Mesenchymal stem cell (in vitro differentiated cells and primary cell): ENCODE measurements at regions not wholly inside any gene's neighbourhood (a gene's known extent, or its start where the extent isn't known, plus 50 kb on each side); places are given as distances from the start of the nearest gene placed in this dataset.

Source experiments
- DNase-seq: peaks from one replicate; pipeline ENCODE4 v3.0.0-alpha.2; 2013
- H2AFZ ChIP-seq: one replicate; pipeline ENCODE4 v1.6.1; 2013; ENCODE audit warnings: low read depth, mild to moderate bottlenecking, control low read depth, inconsistent platforms, low read length, moderate library complexity
- H2AK5ac ChIP-seq: 2 replicates; pipeline ENCODE4 v1.6.1; 2013; ENCODE audit warnings: low read length, moderate library complexity, mild to moderate bottlenecking, inconsistent platforms; ENCODE audit not compliant: severe bottlenecking
- H2BK120ac ChIP-seq: one replicate; pipeline ENCODE4 v1.6.1; 2013; ENCODE audit warnings: low read depth, mild to moderate bottlenecking, inconsistent platforms, low read length, moderate library complexity
- H2BK12ac ChIP-seq, 2 experiments: one replicate each; pipeline ENCODE4 v1.6.1; 2013; ENCODE audit warnings: inconsistent platforms in 2 of 2, low read length in 2 of 2, mild to moderate bottlenecking in 2 of 2, moderate library complexity in 2 of 2, control low read depth in 1 of 2
- H2BK15ac ChIP-seq: one replicate; pipeline ENCODE4 v1.6.1; 2013; ENCODE audit warnings: mild to moderate bottlenecking, low read depth, inconsistent platforms; ENCODE audit not compliant: poor library complexity, severe bottlenecking
- H2BK5ac ChIP-seq: 2 replicates; pipeline ENCODE4 v1.6.1; 2013; ENCODE audit warnings: low read depth, mild to moderate bottlenecking, low read length, control low read depth, inconsistent platforms; ENCODE audit not compliant: poor library complexity, severe bottlenecking
- H3K14ac ChIP-seq, 2 experiments: one replicate each; pipeline ENCODE4 v1.6.1; 2013; ENCODE audit warnings: inconsistent platforms in 2 of 2, low read length in 2 of 2, control low read depth in 1 of 2, mild to moderate bottlenecking in 1 of 2, moderate library complexity in 1 of 2
- H3K18ac ChIP-seq, 2 experiments: one replicate each; pipeline ENCODE4 v1.6.1; 2013; ENCODE audit warnings: inconsistent platforms in 2 of 2, low read length in 2 of 2, control low read depth in 1 of 2, low read depth in 1 of 2, mild to moderate bottlenecking in 1 of 2
- H3K23ac ChIP-seq, 2 experiments: one replicate each; pipeline ENCODE4 v1.6.1; 2013; ENCODE audit warnings: inconsistent platforms in 2 of 2, low read length in 2 of 2, mild to moderate bottlenecking in 2 of 2, moderate library complexity in 2 of 2, control low read depth in 1 of 2
- H3K27ac ChIP-seq: 2 replicates; pipeline ENCODE4 v1.5.1; 2013; ENCODE audit warnings: mild to moderate bottlenecking, moderate library complexity, low read length, control low read depth, inconsistent platforms; ENCODE audit not compliant: poor library complexity, severe bottlenecking
- H3K27me3 ChIP-seq, 2 experiments: 2 replicates each; pipeline versions ENCODE4 v1.6.1 to v1.7.0; 2013; ENCODE audit warnings: low read length in 2 of 2, mild to moderate bottlenecking in 2 of 2, moderate library complexity in 2 of 2, control low read depth in 1 of 2, inconsistent platforms in 1 of 2; ENCODE audit not compliant: control insufficient read depth in 1 of 2, insufficient read depth in 1 of 2
- H3K36me3 ChIP-seq, 2 experiments: 2 replicates each; pipeline versions ENCODE4 v1.6.1 to v1.7.0; 2013; ENCODE audit warnings: low read length in 2 of 2, control low read depth in 1 of 2, inconsistent platforms in 1 of 2, low read depth in 1 of 2, mild to moderate bottlenecking in 1 of 2; ENCODE audit not compliant: insufficient read depth in 2 of 2, control insufficient read depth in 1 of 2
- H3K4ac ChIP-seq, 2 experiments: one replicate each; pipeline ENCODE4 v1.6.1; 2013; ENCODE audit warnings: inconsistent platforms in 2 of 2, low read length in 2 of 2, mild to moderate bottlenecking in 2 of 2, moderate library complexity in 2 of 2, control low read depth in 1 of 2, low read depth in 1 of 2
- H3K4me1 ChIP-seq: 2 replicates; pipeline ENCODE4 v1.6.1; 2013; ENCODE audit warnings: low read depth, low read length, control low read depth; ENCODE audit not compliant: control insufficient read depth, insufficient read depth
- H3K4me2 ChIP-seq: 2 replicates; pipeline ENCODE4 v1.6.1; 2013; ENCODE audit warnings: low read length, mild to moderate bottlenecking, inconsistent platforms; ENCODE audit not compliant: poor library complexity, severe bottlenecking
- H3K4me3 ChIP-seq, 2 experiments: 2 replicates each; pipeline versions ENCODE4 v1.5.1 to v1.7.0; 2013; ENCODE audit warnings: low read length in 2 of 2, mild to moderate bottlenecking in 2 of 2, control low read depth in 1 of 2, low read depth in 1 of 2; ENCODE audit not compliant: insufficient read depth in 1 of 2
- H3K79me1 ChIP-seq: replicated peaks from 2 replicates; pipeline ENCODE4 v1.6.1; 2013; ENCODE audit warnings: mild to moderate bottlenecking, control low read depth, low read length, inconsistent platforms; ENCODE audit not compliant: poor library complexity, severe bottlenecking
- H3K9ac ChIP-seq: 2 replicates; pipeline ENCODE4 v1.7.0; 2013; ENCODE audit warnings: mild to moderate bottlenecking, low read length, moderate library complexity
- H3K9me3 ChIP-seq: 2 replicates; pipeline ENCODE4 v1.7.0; 2013; ENCODE audit warnings: mild to moderate bottlenecking, low read length; ENCODE audit not compliant: control insufficient read depth
- H4K8ac ChIP-seq: one replicate; pipeline ENCODE4 v1.6.1; 2013; ENCODE audit warnings: inconsistent platforms, mild to moderate bottlenecking, low read length, moderate library complexity
- H4K91ac ChIP-seq: one replicate; pipeline ENCODE4 v1.6.1; 2013; ENCODE audit warnings: mild to moderate bottlenecking, low read length, inconsistent platforms
- WGBS: methylation state at CpG from one replicate; pipeline ENCODE4 v1.1.7; 2013; ENCODE audit warnings: mixed read lengths; 5-methylcytosine and 5-hydroxymethylcytosine counted together

DNA sequence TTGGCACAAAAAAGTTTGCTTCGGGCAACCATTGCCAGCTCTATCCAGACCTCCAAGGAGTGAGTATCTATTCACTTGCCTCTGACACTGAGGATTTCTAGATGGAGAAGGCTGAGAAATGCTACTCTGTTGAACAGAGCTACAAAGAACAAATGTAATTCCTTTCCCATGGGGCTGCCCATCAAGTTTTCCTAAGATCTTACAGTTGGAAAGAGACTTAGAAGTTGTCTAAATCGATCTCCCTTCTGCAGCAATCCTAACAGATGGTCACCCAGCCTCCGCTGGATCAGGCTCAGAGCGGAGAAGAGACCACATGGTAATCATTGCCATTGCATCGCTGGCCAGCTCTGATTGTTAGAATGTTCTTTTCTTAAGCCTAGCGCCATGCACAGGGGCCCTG, 110.1 kb upstream of the BCL2L14 start:
- peaks cover 10% of the 10 kb centered on the region for H3K4me1 ChIP-seq

DNA sequence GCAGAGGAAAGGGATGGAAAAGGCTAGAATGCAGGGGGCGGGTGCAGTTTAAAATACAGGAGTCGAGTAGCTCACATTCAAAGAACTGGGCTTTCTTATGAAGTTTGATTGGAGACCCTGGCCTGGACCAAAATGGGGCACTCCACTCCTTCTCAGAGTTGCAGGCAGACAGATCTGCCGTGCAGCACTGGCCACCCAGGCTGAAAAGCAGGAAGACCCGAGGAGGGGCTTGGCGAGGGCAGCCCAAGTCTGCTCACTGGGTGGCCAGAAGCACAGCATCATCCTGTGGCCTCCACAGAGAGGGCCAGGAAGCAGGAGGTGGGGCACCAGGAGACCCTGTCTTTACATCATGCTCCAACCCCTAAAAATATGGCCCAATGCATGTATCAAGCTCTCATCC, 109.1 kb upstream of the BCL2L14 start:
- H3K79me1 ChIP-seq, result no peaks in the 10 kb centered on the region
- no peaks in the 10 kb centered on the region for H3K36me3 ChIP-seq
- H3K23ac ChIP-seq, result no peak overlapping the region
- no peak overlapping the region for H3K4me2 ChIP-seq
- no peaks in the 10 kb centered on the region for H3K9me3 ChIP-seq
- no peak overlapping the region for H3K4me3 ChIP-seq
- 88% methylated on average over 5 of the region's 5 CpGs for WGBS
- peaks cover 10% of the 10 kb centered on the region for H3K4me1 ChIP-seq
- H2BK15ac ChIP-seq, result no peak overlapping the region
- H2AK5ac ChIP-seq, result peak overlapping the region; percentile 20
- no peak overlapping the region for H3K27ac ChIP-seq
- H3K27me3 ChIP-seq, result no peaks in the 10 kb centered on the region
- H2BK12ac ChIP-seq, result no peak overlapping the region
- H2BK5ac ChIP-seq, result no peak overlapping the region
- H3K14ac ChIP-seq, result no peak overlapping the region
- DNase-seq, result no peak
- H2AFZ ChIP-seq, result no peak overlapping the region
- no peak overlapping the region for H3K9ac ChIP-seq
- H3K18ac ChIP-seq, result no peak overlapping the region
- H4K91ac ChIP-seq, result no peak overlapping the region
- H2BK120ac ChIP-seq, result no peak overlapping the region
- H3K4ac ChIP-seq, result no peak overlapping the region
- no peak overlapping the region for H4K8ac ChIP-seq

More for the DNA sequence above, 110.1 kb upstream of the BCL2L14 start:
- Histone ChIP-seq H2BK120ac (no peak overlapping the region), H3K36me3 (no peaks in the 10 kb centered on the region), H3K23ac (no peak overlapping the region), H3K4me3 (no peak overlapping the region), H2BK5ac (no peak overlapping the region), H3K14ac (no peak overlapping the region), H2AFZ (no peak overlapping the region), H3K27ac (no peak overlapping the region), H4K8ac (no peak overlapping the region), H4K91ac (no peak overlapping the region), H3K79me1 (no peaks in the 10 kb centered on the region), H3K4ac (no peak overlapping the region), H2BK15ac (no peak overlapping the region), H2BK12ac (no peak overlapping the region), H3K9ac (no peak overlapping the region), H3K27me3 (no peaks in the 10 kb centered on the region), H3K18ac (no peak overlapping the region), H3K9me3 (no peaks in the 10 kb centered on the region), H2AK5ac (no peak overlapping the region), H3K4me2 (no peak overlapping the region)
- WGBS, result 95% methylated on average over 6 of the region's 6 CpGs
- DNase-seq, result no peak

DNA sequence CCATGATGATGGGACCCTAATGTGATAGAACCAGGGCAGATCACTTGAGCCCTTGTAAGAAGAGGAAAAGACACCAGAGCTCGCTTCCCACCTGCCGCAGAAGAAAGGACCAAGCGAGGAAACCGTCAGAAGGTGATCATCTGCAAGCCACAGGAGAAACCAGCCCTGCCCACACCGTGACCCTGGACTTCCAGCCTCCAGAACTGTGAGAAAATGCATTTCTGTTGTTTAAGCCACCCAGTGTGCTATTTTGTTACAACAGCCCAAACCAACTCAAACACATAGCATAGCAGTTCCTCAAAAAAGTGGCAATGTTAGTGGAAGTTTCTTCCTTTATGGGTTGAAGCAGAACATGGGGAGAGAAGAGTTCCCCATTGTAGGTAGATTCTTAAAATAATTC, 107.9 kb upstream of the BCL2L14 start:
- H2BK15ac ChIP-seq, result no peak overlapping the region
- H2BK12ac ChIP-seq, result no peak overlapping the region
- no peak overlapping the region for H4K91ac ChIP-seq
- no peak overlapping the region for H4K8ac ChIP-seq
- no peak overlapping the region for H2BK5ac ChIP-seq
- H3K4me1 ChIP-seq, result peaks cover 10% of the 10 kb centered on the region
- H3K4me2 ChIP-seq, result no peak overlapping the region
- WGBS, result 85% methylated on average over 5 of the region's 5 CpGs
- H3K79me1 ChIP-seq, result no peaks in the 10 kb centered on the region
- H3K36me3 ChIP-seq, result no peaks in the 10 kb centered on the region
- no peak overlapping the region for H3K4ac ChIP-seq
- no peak overlapping the region for H3K23ac ChIP-seq
- no peak overlapping the region for H3K18ac ChIP-seq
- H2AFZ ChIP-seq, result no peak overlapping the region
- DNase-seq, result no peak
- no peak overlapping the region for H3K9ac ChIP-seq
- H2AK5ac ChIP-seq, result no peak overlapping the region
- no peaks in the 10 kb centered on the region for H3K27me3 ChIP-seq
- H2BK120ac ChIP-seq, result no peak overlapping the region
- H3K27ac ChIP-seq, result no peak overlapping the region
- no peak overlapping the region for H3K4me3 ChIP-seq
- no peak overlapping the region for H3K14ac ChIP-seq
- H3K9me3 ChIP-seq, result no peaks in the 10 kb centered on the region

DNA sequence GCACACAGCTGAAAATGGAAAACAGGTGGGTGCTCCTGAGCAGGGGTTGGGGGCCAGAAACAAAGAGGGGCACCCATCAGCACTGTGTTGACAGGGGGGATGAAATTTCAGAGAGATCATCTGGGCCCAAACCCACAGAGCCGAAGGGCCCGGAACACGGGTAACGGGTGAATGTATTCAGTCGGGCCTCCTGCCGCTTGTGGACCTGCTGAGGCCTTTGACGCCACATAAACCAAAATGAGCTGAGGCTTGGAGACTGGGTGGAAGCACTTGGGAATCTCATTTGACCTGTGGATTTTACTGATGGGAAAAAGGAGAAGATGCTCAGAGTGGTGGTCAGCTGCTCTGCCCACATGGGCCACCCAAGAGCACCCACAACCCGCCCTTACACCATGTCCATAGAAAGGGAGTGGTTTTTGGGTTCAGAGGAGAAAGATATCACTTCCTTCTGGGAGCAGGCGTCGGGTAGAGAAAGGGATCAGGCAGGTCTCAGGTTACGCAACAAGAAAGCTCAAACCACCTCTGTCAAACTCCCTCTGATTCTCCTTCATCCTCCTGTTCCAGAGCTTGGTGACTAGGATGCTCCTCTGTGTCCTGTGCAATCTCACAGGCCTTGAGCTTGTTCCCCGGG, 106.8 kb upstream of the BCL2L14 start:
- Histone ChIP-seq H3K9me3 (no peaks in the 10 kb centered on the region), H3K4ac (no peak overlapping the region), H4K91ac (no peak overlapping the region), H3K4me2 (no peak overlapping the region), H3K18ac (no peak overlapping the region), H2AFZ (no peak overlapping the region), H3K4me3 (no peak overlapping the region), H2BK5ac (no peak overlapping the region), H3K27me3 (no peaks in the 10 kb centered on the region), H2BK15ac (no peak overlapping the region), H2BK12ac (no peak overlapping the region), H3K14ac (no peak overlapping the region), H3K23ac (no peak overlapping the region), H3K79me1 (no peaks in the 10 kb centered on the region), H4K8ac (no peak overlapping the region), H2BK120ac (no peak overlapping the region), H2AK5ac (peak overlapping the region; percentile 13), H3K27ac (no peak overlapping the region), H3K4me1 (peaks cover 10% of the 10 kb centered on the region), H3K36me3 (no peaks in the 10 kb centered on the region), H3K9ac (no peak overlapping the region)
- 84% methylated on average over 11 of the region's 12 CpGs for WGBS
- no peak for DNase-seq
